Right lobe of liver (tissue), 4 donors: ENCODE measurements at regions not wholly inside any gene's neighbourhood (a gene's known extent, or its start where the extent isn't known, plus 50 kb on each side); places are given as distances from the start of the nearest gene placed in this dataset.

ENCODE experiments used
- POLR2A ChIP-seq: fragments of 450-650 bp; IDR thresholded peaks from one replicate; pipeline ENCODE4 v1.6.1; 2017; ENCODE audit warnings: antibody characterized with exemption, mild to moderate bottlenecking
- TF ChIP-seq, protein P1 (sequence below), 4 donors: fragments of 200-600 bp in 3 of 4; fragments of 450-650 bp in 1 of 4; IDR thresholded peaks; one replicate each; pipeline versions ENCODE4 v1.5.1 to v1.8.0; 2016 to 2022; ENCODE audit warnings: antibody characterized with exemption in 4 of 4, mild to moderate bottlenecking in 2 of 4
- donor health status: DM: no; HTN: no; CAD: no.
- donor health status: DM: no; HTN: no; CAD: no.
- donor health status: DM: no; HTN: yes; CAD: no.

DNA sequence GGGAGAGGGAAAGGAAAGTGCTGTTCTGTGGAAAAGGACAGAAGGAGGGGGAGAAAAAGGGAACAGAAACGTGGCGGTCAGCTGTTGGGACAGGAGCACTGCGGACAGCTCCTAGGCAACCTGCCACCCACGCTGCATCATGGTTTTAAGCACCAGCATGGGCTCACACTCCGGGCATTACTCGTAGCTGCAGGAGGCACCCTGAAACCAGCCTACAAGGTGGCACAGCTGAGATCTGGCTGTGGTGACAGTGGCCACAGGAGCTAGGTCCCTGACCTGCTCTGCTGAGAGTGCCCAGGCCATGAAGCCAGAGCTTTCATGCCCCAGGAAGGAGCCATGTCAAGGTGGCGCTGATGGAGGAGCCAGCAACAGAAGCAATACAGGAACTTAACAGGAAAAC, 161.4 kb upstream of the ST8SIA2 start:
- TF ChIP-seq, protein P1, sequence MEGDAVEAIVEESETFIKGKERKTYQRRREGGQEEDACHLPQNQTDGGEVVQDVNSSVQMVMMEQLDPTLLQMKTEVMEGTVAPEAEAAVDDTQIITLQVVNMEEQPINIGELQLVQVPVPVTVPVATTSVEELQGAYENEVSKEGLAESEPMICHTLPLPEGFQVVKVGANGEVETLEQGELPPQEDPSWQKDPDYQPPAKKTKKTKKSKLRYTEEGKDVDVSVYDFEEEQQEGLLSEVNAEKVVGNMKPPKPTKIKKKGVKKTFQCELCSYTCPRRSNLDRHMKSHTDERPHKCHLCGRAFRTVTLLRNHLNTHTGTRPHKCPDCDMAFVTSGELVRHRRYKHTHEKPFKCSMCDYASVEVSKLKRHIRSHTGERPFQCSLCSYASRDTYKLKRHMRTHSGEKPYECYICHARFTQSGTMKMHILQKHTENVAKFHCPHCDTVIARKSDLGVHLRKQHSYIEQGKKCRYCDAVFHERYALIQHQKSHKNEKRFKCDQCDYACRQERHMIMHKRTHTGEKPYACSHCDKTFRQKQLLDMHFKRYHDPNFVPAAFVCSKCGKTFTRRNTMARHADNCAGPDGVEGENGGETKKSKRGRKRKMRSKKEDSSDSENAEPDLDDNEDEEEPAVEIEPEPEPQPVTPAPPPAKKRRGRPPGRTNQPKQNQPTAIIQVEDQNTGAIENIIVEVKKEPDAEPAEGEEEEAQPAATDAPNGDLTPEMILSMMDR (IDR thresholded peaks at IDR 0.05): no peak
- no peak for TF ChIP-seq POLR2A
